ENCODE measurements at regions not wholly inside any gene's neighbourhood (a gene's known extent, or its start where the extent isn't known, plus 50 kb on each side); places are given as distances from the start of the nearest gene placed in this dataset.
A peak's percentile ranks its signal among the peaks of the same experiment; 100 is the strongest.
"Not testable (repeated sequence)": the region's sequence is repeated elsewhere in the genome, so short reads cannot be mapped to it uniquely, and the experiment has no call there.

DNA sequence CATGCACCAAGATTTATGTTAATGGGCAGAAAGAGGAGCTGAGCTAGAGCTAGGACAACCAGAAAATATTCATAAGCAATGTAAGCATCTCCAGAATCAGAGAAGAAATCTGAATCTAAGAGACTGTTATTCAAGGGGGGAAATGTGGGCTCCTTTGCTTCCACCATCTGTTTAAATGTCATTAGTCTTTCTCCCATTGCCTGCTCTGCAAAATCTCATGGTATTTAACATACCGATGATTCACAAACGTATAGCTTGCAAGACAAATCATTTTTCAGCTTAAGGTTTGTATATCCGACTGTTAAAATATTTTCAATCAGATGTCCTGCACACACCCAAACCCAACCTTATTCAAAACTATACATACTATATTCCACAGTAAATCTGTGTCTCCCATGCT is 133.4 kb upstream of the TACR3 start:
- DNase-seq (ENCODE audit: low spot score): peak; percentile 3

DNA sequence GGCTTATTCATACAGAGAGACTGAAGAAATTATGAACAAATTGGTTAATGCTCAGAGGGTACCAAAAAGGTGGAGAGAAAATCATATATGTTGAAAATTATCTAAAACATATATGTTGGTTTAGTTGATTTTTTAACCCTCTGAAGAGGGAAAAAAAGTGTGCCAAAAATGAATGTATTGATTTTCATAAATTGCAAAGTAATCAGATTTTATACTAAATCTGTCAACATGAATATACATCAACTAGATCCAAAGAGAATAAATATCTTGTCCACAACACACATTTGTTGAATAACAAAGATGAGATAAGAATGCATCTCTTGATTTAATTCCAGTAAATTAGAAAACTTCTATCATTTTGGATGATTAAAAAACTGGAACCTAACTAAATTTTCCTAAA is 125.3 kb upstream of the TACR3 start:
- no peak for DNase-seq (ENCODE audit: low spot score)

DNA sequence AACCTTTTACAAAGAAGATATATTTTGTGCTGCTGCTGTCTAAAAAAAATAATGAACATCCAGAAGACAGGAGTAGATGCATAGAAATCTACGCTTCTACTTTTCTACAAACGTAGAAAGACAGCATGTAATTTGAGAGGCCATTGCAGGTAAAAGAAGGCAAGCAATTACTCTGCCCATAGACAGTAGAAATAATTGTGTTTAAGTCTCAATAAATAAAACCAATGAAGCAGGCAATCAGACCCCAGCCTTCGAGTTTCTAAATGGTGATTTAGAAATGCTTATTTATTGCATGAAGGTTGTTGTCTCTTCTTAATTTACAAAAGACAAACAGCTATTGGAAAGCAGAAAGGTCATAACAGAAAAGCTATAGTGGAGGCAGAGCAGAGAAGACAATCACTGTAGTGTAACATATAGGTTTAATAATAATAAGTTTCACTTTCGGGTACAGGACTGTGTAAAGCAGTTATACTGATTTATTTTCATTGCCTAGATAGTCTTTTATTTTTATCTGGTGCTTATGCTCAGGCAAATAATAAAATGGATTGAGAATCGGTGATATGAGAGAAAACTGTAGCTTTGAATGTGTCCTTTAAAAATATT is 123.0 kb upstream of the TACR3 start:
- DNase-seq (ENCODE audit: low spot score): no peak

DNA sequence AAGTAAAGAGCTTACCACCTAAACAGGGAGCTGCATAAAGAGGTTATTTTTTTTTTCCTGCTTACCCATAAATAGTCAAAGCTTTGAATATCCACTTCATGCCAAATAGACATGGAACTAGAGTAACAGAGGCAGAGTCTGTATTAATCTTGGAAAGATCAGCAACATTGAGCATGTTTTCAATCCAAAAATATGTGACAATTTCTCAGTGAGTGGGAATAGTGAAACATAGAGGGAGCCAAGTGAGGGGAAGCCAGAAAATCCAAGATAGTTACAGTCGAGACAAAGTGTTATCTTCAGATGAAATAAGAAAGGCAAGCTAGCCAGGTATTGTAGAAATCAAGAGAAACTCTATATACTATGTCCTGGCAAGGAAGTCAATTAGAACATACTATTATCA is 122.3 kb upstream of the TACR3 start:
- no peak for DNase-seq (ENCODE audit: low spot score)

DNA sequence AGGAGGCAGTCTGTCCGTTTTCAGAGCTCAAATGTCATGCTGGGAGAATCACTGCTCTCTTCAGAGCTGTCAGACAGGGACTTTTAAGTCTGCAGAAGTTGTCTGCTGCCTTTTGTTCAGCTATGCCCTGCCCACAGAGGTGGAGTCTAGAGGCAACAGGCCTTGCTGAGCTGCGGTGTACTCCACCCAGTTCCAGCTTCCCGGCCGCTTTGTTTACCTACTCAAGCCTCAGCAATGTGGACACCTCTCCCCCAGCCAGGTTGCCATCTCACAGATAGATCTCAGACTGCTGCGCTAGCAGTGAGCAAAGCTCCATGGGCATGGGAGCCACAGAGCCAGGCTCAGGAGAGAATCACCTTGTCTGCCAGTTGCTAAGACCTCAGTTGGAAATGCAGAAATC is 90.5 kb upstream of the TACR3 start:
- not testable (repeated sequence) for DNase-seq (ENCODE audit: low spot score)

DNA sequence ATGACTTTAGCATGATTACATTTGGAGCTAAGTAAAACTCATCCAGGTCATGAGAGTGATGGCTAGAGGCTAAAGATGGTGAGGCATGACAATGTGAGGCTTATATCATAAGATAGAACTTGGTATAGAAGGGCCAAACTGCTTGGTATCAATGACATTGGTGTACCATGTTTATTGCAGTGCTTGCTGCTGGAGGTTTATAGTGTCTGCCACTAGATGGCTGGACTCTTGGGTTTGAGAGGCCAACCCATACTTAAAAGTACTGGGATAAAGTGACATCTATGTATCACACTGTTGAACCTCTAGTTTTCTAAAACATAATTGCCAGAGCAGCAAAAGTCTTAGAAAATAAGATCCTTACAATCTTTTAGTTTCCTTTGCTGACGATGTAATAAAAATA is 83.0 kb upstream of the TACR3 start:
- DNase-seq (ENCODE audit: low spot score): no peak

DNA sequence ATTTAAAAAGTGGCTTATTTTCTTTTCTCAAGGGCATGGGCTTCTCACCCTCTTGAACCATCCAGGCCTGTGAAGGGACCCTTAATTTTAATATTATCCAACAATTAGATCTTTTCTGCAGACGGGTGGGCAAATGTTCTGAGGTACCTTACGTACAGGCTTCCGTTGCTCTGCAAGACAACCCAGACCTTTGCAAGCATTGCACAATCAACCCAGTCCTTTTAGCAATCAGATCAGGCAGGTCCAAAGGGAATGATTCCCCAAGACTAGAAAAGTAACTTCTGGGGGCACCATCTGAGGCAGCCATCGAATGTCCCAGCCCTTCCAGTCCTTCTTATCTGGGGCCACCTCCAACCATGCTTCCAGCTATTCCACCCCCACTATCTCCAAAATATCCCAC is 67.3 kb upstream of the TACR3 start:
- no peak for DNase-seq (ENCODE audit: low spot score)

DNA sequence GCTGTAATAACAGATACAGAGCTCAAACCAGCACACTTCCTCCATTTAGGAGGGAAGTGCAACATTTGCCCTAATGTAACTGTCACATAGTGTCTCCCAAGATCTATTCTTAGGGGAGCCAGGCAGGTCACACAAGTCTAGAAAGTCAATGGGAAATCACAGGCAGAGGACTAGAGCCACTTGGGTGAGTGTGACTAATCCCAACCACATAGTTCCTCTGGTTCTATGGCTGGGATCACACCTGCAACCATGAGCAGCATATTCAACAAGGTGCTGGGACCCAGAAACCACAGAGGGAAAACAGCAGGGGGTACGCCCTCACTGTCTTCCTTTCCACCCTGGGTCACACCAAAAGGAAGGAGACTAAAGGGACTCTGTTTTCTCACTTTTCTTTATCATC is 66.8 kb upstream of the TACR3 start:
- DNase-seq (ENCODE audit: low spot score): no peak

DNA sequence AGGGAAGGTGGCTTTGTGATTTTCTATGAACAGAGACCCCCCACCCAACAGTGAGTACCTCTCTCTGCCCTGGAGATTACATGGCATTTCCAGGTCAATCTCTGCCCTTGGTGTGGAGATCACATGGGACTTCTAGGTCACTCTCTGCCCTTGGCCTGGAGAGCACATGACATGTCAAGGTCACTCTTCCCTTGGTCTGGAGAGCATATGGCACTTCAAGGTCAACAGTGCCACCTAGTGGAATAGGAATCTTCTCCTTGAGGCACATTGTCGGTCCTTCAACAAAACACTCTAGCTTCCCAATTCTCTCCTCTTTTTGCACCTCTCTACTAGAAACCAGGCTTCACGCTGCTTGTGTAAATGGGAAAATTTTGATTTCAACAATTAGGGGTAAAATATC is 66.2 kb upstream of the TACR3 start:
- DNase-seq (ENCODE audit: low spot score): peak; percentile 1

DNA sequence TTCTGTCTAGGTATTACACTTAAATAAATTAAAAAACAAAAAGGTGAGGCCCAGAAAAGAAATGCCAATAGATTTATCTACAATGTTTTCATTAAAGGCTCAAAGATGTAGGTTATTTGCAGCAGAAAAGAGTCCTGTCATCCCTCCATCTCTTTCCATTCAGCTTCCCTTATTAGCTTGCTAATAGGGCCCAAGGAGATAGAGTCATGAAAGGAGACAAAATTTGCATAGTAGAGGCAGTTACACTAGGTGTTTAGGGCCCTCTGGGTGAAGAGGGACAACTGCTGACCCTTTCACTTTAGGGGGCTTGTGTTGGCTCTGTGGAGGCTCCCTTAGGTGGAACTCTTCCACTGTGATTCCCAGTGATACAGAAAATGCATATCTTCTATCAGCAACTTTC is 58.4 kb upstream of the TACR3 start:
- DNase-seq (ENCODE audit: low spot score): no peak

DNA sequence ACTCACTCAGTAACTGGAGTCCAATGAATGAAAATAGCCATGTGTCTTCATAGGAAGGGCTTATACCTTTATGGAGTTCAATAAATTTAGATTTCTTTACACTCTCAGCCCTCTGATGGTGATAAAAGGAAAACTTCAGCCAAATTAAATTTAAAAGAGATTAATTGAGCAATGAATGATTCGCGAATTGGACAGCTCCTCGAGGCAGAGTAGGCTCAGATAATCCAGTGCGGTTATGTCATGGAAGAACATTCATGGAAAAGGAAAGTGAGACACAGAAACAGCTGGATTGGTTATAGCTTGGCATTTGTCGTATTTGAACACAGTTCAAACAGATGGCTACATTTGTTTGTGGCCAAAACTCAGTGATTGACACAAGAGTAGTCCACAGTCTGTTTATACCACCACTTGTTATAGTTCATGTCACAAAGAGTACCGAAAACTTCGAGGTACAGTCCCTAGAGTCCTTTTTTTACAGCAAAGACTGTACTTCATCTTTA is 54.6 kb upstream of the TACR3 start:
- DNase-seq (ENCODE audit: low spot score): no peak

DNA sequence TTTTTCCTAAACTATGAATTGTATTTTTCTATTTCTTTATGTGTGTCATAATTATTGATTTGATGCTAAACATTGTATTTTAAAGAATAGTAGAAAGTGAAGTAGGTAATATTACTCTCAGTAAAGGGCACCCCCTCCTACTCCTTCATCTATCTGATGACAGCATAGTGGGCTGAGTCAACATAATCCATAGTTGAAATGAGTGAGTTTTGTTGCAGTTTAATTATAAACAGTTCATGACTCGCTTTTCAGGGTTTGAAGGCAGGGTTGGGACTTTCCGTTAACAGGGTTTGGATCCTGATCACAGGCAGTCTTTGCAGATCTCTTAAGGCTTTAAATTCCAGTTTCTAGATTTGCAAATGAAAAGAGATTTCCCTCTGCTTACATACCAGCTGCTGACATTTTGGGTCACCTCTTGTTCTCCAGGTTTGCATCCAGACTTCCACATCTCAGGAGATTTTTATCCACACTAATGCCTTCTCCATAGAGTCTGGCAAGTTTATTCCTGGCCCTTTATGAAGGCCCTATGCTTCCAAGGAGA is 54.0 kb upstream of the TACR3 start:
- DNase-seq (ENCODE audit: low spot score): no peak

Data from AG08395 (cell line).